SK-N-SH treated with all-trans-retinoic acid at 6 μM for 48 hours (cell line): ENCODE measurements at regions not wholly inside any gene's neighbourhood (a gene's known extent, or its start where the extent isn't known, plus 50 kb on each side); places are given as distances from the start of the nearest gene placed in this dataset.

Source experiments
- ATAC-seq: fragments of 200-7000 bp; cut with Tn5 transposase; 3 replicates; pipeline ENCODE4 v1.9.1; 2020; ENCODE audit warnings: mild to moderate bottlenecking, moderate library complexity
- ARNTL ChIP-seq: fragments of 450-650 bp; formaldehyde crosslinking; IDR thresholded peaks from 2 replicates; pipeline ENCODE4 v1.5.0; 2020; ENCODE audit warnings: low read depth, mild to moderate bottlenecking, moderate library complexity, borderline replicate concordance
- BACH2 ChIP-seq: fragments of 250-450 bp; sonication (Bioruptor Pico); IDR thresholded peaks from 2 replicates; pipeline ENCODE4 v1.9.0; 2021; ENCODE audit warnings: mild to moderate bottlenecking, borderline replicate concordance
- CSDC2 ChIP-seq: fragments of 250-450 bp; sonication (Bioruptor Pico); IDR thresholded peaks from 2 replicates; pipeline ENCODE4 v1.5.0; 2020; ENCODE audit warnings: mild to moderate bottlenecking, moderate library complexity
- ESRRG ChIP-seq: fragments of 250-450 bp; sonication (Bioruptor Pico); IDR thresholded peaks from 2 replicates; pipeline ENCODE4 v1.6.1; 2021; ENCODE audit warnings: mild to moderate bottlenecking
- GLIS3 ChIP-seq: fragments of 250-450 bp; sonication (Bioruptor Pico); IDR thresholded peaks from 2 replicates; pipeline ENCODE4 v1.5.0; 2020; ENCODE audit warnings: mild to moderate bottlenecking, moderate library complexity
- ISL1 ChIP-seq: fragments of 250-450 bp; sonication (Bioruptor Pico); IDR thresholded peaks from 2 replicates; pipeline ENCODE4 v2.1.2; 2022; ENCODE audit warnings: mild to moderate bottlenecking, moderate library complexity
- OSR1 ChIP-seq: fragments of 250-450 bp; sonication (Bioruptor Pico); IDR thresholded peaks from 2 replicates; pipeline ENCODE4 v1.8.0; 2022; ENCODE audit warnings: moderate library complexity, mild to moderate bottlenecking, inconsistent platforms
- PPARA ChIP-seq: fragments of 250-450 bp; sonication (Bioruptor Pico); IDR thresholded peaks from 2 replicates; pipeline ENCODE4 v1.5.0; 2020; ENCODE audit warnings: mild to moderate bottlenecking, borderline replicate concordance
- RARB ChIP-seq: fragments of 250-450 bp; sonication (Bioruptor Pico); IDR thresholded peaks from 2 replicates; pipeline ENCODE4 v1.8.0; 2021; ENCODE audit warnings: mild to moderate bottlenecking, moderate library complexity
- SNAI2 ChIP-seq: fragments of 250-450 bp; sonication (Bioruptor Pico); IDR thresholded peaks from 2 replicates; pipeline ENCODE4 v1.5.0; 2020; ENCODE audit warnings: mild to moderate bottlenecking, moderate library complexity
- TCF4 ChIP-seq: fragments of 250-450 bp; sonication (Bioruptor Pico); IDR thresholded peaks from 2 replicates; pipeline ENCODE4 v1.8.0; 2021; ENCODE audit warnings: mild to moderate bottlenecking, moderate library complexity, borderline replicate concordance
- TOX ChIP-seq: fragments of 250-450 bp; sonication (Bioruptor Pico); IDR thresholded peaks from 2 replicates; pipeline ENCODE4 v1.8.0; 2021; ENCODE audit warnings: mild to moderate bottlenecking, moderate library complexity, borderline replicate concordance
- ZFP3 ChIP-seq: fragments of 250-450 bp; sonication (Bioruptor Pico); IDR thresholded peaks from 2 replicates; pipeline ENCODE4 v1.5.0; 2020; ENCODE audit warnings: mild to moderate bottlenecking, moderate library complexity
- ZNF565 ChIP-seq: fragments of 450-650 bp; formaldehyde crosslinking; conservative IDR thresholded peaks from 2 replicates; pipeline ENCODE4 v1.5.0; 2020; ENCODE audit warnings: low read depth, mild to moderate bottlenecking, moderate library complexity
- ZNF70 ChIP-seq: fragments of 450-650 bp; formaldehyde crosslinking; IDR thresholded peaks from 2 replicates; pipeline ENCODE4 v1.5.0; 2020; ENCODE audit warnings: mild to moderate bottlenecking, moderate library complexity
- ZNF8 ChIP-seq: fragments of 450-650 bp; formaldehyde crosslinking; IDR thresholded peaks from 2 replicates; pipeline ENCODE4 v1.5.0; 2020; ENCODE audit warnings: mild to moderate bottlenecking, moderate library complexity
- TF ChIP-seq, protein P1 (sequence below): fragments of 250-450 bp; sonication (Bioruptor Pico); IDR thresholded peaks from 2 replicates; pipeline ENCODE4 v1.5.1; 2020; ENCODE audit warnings: low read depth, mild to moderate bottlenecking, moderate library complexity
- TF ChIP-seq, protein P2 (sequence below): fragments of 250-450 bp; sonication (Bioruptor Pico); IDR thresholded peaks from 2 replicates; pipeline ENCODE4 v1.5.0; 2020; ENCODE audit warnings: mild to moderate bottlenecking, moderate library complexity
- TF ChIP-seq, protein P3 (sequence below): fragments of 250-450 bp; sonication (Bioruptor Pico); IDR thresholded peaks from 2 replicates; pipeline ENCODE4 v1.8.0; 2020; ENCODE audit warnings: mild to moderate bottlenecking, moderate library complexity, borderline replicate concordance
- TF ChIP-seq, protein P4 (sequence below): fragments of 250-450 bp; sonication (Bioruptor Pico); IDR thresholded peaks from 2 replicates; pipeline ENCODE4 v1.5.1; 2021; ENCODE audit warnings: mild to moderate bottlenecking, moderate library complexity
- TF ChIP-seq, protein P5 (sequence below): fragments of 250-450 bp; sonication (Bioruptor Pico); IDR thresholded peaks from 2 replicates; pipeline ENCODE4 v1.8.0; 2021; ENCODE audit warnings: low read depth, mild to moderate bottlenecking, moderate library complexity, borderline replicate concordance

DNA sequence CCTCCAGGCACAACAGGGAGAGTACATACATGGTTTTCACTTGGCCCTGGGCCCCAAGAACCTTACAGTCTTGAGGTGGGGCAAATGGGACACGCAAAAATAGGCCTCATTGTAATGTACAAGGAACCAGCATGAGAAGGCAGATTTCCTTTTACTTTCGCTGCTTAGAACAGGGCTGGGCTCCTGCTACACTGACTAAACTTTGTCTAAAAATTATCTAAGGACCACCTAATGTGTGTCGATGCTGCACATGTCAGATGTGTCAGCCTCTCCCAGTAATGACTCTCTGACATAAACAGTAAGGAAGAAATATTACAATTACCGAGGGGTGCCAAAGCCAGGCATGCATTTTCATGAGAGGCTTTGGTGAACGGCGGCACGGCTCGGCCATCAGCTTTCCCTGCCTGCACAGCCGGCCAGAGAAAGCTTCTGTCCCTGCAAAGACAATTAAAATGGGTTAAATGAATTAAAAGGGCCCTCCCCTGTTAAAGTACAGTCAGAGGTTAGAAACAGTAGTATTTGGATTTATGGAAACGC is 224.2 kb upstream of the IRX3 start:
- no peak for ATAC-seq
- TF ChIP-seq, protein P1, sequence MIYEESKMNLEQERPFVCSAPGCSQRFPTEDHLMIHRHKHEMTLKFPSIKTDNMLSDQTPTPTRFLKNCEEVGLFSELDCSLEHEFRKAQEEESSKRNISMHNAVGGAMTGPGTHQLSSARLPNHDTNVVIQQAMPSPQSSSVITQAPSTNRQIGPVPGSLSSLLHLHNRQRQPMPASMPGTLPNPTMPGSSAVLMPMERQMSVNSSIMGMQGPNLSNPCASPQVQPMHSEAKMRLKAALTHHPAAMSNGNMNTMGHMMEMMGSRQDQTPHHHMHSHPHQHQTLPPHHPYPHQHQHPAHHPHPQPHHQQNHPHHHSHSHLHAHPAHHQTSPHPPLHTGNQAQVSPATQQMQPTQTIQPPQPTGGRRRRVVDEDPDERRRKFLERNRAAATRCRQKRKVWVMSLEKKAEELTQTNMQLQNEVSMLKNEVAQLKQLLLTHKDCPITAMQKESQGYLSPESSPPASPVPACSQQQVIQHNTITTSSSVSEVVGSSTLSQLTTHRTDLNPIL: no peak
- TF ChIP-seq OSR1: no peak

DNA sequence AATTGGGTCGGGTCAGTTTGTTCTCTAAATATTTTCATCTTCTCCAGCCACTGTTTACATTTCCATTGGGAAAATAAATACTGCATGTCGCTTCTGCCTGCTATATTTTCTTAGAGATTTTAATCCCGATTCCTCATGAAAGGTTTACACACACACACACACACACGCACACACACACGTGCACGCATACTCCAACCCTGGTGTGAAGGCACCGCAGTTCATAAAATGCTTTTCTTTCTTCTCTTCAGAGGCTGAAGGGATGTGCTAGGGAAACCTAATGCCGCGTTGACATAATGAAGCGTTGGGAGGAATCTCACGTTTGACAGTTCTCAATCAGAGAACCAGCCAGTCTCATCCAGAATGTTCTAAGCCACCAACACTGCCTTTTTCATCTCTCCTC is 222.9 kb upstream of the IRX3 start:
- ATAC-seq: no peak
- no peak for TF ChIP-seq TOX (CRISPR knock-in tag)
- TF ChIP-seq ESRRG (CRISPR knock-in tag): no peak
- TF ChIP-seq SNAI2 (CRISPR knock-in tag): no peak
- no peak for TF ChIP-seq ZNF8 (CRISPR knock-in tag)
- TF ChIP-seq, protein P2, sequence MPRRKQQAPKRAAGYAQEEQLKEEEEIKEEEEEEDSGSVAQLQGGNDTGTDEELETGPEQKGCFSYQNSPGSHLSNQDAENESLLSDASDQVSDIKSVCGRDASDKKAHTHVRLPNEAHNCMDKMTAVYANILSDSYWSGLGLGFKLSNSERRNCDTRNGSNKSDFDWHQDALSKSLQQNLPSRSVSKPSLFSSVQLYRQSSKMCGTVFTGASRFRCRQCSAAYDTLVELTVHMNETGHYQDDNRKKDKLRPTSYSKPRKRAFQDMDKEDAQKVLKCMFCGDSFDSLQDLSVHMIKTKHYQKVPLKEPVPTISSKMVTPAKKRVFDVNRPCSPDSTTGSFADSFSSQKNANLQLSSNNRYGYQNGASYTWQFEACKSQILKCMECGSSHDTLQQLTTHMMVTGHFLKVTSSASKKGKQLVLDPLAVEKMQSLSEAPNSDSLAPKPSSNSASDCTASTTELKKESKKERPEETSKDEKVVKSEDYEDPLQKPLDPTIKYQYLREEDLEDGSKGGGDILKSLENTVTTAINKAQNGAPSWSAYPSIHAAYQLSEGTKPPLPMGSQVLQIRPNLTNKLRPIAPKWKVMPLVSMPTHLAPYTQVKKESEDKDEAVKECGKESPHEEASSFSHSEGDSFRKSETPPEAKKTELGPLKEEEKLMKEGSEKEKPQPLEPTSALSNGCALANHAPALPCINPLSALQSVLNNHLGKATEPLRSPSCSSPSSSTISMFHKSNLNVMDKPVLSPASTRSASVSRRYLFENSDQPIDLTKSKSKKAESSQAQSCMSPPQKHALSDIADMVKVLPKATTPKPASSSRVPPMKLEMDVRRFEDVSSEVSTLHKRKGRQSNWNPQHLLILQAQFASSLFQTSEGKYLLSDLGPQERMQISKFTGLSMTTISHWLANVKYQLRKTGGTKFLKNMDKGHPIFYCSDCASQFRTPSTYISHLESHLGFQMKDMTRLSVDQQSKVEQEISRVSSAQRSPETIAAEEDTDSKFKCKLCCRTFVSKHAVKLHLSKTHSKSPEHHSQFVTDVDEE (CRISPR knock-in tag): no peak
- no peak for TF ChIP-seq ARNTL (CRISPR knock-in tag)
- TF ChIP-seq CSDC2 (CRISPR knock-in tag): no peak
- no peak for TF ChIP-seq BACH2
- TF ChIP-seq ZFP3: no peak
- no peak for TF ChIP-seq TCF4

DNA sequence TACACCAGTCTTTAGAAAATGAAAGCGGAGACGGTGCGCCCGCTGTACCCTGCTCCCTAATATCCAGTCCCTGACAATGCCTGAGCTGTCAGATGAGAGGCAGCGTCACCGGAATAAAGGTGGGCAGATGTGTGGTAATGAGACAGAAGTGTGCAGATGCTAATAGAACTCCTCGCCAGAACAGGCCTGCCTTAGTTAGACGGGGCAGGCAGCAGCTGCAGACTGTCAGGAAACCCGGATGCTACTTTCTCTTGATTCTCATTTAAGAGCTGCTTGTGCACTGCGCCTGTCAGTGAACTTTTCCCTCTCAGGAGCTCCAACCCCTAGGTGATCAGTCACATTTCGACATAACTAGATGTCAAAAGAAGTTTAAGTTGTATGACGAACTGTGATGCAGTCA is 221.8 kb upstream of the IRX3 start:
- TF ChIP-seq, protein P3, sequence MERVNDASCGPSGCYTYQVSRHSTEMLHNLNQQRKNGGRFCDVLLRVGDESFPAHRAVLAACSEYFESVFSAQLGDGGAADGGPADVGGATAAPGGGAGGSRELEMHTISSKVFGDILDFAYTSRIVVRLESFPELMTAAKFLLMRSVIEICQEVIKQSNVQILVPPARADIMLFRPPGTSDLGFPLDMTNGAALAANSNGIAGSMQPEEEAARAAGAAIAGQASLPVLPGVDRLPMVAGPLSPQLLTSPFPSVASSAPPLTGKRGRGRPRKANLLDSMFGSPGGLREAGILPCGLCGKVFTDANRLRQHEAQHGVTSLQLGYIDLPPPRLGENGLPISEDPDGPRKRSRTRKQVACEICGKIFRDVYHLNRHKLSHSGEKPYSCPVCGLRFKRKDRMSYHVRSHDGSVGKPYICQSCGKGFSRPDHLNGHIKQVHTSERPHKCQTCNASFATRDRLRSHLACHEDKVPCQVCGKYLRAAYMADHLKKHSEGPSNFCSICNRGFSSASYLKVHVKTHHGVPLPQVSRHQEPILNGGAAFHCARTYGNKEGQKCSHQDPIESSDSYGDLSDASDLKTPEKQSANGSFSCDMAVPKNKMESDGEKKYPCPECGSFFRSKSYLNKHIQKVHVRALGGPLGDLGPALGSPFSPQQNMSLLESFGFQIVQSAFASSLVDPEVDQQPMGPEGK (CRISPR knock-in tag): no peak
- TF ChIP-seq ZNF565 (CRISPR knock-in tag): no peak
- no peak for ATAC-seq

DNA sequence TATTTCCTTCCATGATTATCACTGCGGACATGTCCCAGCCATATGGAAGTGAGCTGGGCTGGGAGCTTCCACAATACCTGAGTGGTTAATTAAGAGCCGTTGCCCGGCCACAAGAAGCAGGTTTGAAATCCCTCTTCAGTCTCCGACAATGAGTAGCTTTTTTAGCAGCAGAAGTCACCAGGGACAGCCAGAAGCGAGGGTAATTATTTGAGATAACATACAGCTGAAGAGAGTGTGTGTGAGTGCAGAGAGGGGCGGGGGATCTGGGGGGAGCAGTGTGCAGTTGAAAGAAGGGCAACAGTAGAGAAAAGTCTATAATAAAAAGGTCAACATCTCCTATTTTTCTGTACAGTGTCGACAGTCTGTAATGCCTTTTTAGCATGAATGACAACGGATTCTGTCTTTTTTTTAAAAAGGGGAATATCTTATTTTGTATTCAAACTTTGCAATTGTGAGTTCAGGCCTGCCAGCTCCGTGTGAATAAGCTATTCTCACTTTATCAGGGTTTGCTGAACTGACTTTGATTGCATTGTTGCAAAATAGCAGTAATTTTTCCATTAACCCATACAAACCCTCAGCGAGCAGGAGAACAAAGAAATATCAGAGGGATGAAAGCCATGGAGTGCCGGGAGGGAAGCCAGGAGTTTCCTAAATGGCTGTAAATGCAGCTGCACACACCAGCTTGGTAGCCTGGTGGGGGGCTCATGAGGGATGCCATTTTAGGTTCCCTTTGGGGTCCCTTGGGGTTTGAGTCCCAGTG is 220.3 kb upstream of the IRX3 start:
- ATAC-seq: no peak; the same call in 2 of the 3 replicates
- TF ChIP-seq ARNTL (CRISPR knock-in tag) (no peak), ZNF70 (CRISPR knock-in tag) (no peak), ISL1 (CRISPR knock-in tag) (no peak), ZNF8 (CRISPR knock-in tag) (no peak), ZNF565 (CRISPR knock-in tag) (no peak), RARB (CRISPR knock-in tag) (no peak), CSDC2 (CRISPR knock-in tag) (no peak), ESRRG (CRISPR knock-in tag) (no peak), PPARA (CRISPR knock-in tag) (no peak), GLIS3 (CRISPR knock-in tag) (no peak), TCF4 (no peak), BACH2 (no peak), SNAI2 (CRISPR knock-in tag) (no peak)
- TF ChIP-seq, protein P2 (CRISPR knock-in tag): no peak
- TF ChIP-seq, protein P4, sequence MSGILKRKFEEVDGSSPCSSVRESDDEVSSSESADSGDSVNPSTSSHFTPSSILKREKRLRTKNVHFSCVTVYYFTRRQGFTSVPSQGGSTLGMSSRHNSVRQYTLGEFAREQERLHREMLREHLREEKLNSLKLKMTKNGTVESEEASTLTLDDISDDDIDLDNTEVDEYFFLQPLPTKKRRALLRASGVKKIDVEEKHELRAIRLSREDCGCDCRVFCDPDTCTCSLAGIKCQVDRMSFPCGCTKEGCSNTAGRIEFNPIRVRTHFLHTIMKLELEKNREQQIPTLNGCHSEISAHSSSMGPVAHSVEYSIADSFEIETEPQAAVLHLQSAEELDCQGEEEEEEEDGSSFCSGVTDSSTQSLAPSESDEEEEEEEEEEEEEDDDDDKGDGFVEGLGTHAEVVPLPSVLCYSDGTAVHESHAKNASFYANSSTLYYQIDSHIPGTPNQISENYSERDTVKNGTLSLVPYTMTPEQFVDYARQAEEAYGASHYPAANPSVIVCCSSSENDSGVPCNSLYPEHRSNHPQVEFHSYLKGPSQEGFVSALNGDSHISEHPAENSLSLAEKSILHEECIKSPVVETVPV: no peak
- TF ChIP-seq, protein P3 (CRISPR knock-in tag): no peak
- TF ChIP-seq, protein P5, sequence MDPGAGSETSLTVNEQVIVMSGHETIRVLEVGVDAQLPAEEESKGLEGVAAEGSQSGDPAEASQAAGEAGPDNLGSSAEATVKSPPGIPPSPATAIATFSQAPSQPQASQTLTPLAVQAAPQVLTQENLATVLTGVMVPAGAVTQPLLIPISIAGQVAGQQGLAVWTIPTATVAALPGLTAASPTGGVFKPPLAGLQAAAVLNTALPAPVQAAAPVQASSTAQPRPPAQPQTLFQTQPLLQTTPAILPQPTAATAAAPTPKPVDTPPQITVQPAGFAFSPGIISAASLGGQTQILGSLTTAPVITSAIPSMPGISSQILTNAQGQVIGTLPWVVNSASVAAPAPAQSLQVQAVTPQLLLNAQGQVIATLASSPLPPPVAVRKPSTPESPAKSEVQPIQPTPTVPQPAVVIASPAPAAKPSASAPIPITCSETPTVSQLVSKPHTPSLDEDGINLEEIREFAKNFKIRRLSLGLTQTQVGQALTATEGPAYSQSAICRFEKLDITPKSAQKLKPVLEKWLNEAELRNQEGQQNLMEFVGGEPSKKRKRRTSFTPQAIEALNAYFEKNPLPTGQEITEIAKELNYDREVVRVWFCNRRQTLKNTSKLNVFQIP: no peak
